Astrocyte of the hippocampus (primary cell): ENCODE measurements at regions not wholly inside any gene's neighbourhood (a gene's known extent, or its start where the extent isn't known, plus 50 kb on each side); places are given as distances from the start of the nearest gene placed in this dataset.

ENCODE experiments used
- DNase-seq: peaks from one replicate; pipeline ENCODE4 v3.0.0; 2011; ENCODE audit warnings: low read depth, low spot score

GRCh38 chr18:73735836-73736235, 411.8 kb downstream of the FBXO15 start:
- DNase-seq = no peak

- no peak for DNase-seq
Observed at GRCh38 chr18:73733806-73734314, 413.8 kb downstream of the FBXO15 start.

GRCh38 chr18:73733376-73733775, 414.3 kb downstream of the FBXO15 start:
- DNase-seq = no peak

- DNase-seq = no peak
Observed at GRCh38 chr18:73728657-73729056, 419.0 kb downstream of the FBXO15 start.

- DNase-seq = no peak
Observed at GRCh38 chr18:73724958-73725357, 422.7 kb downstream of the FBXO15 start.

- DNase-seq = peak; percentile 21
Observed at GRCh38 chr18:73719611-73720010, 428.0 kb downstream of the FBXO15 start.

- no peak for DNase-seq
Observed at GRCh38 chr18:73717570-73717969, 430.1 kb downstream of the FBXO15 start.

- DNase-seq = no peak
Observed at GRCh38 chr18:73715210-73715670, 432.4 kb downstream of the FBXO15 start.

GRCh38 chr18:73714466-73714865, 433.2 kb downstream of the FBXO15 start:
- DNase-seq = no peak

GRCh38 chr18:73711256-73711655, 436.4 kb downstream of the FBXO15 start:
- no peak for DNase-seq

- DNase-seq = no peak
Observed at GRCh38 chr18:73708591-73708990, 439.0 kb downstream of the FBXO15 start.

- DNase-seq = no peak
Observed at GRCh38 chr18:73707035-73707434, 440.6 kb downstream of the FBXO15 start.

- DNase-seq = no peak
Observed at GRCh38 chr18:73697353-73697752, 450.3 kb downstream of the FBXO15 start.

- no peak for DNase-seq
Observed at GRCh38 chr18:73696698-73697097, 450.9 kb downstream of the FBXO15 start.

- DNase-seq = no peak
Observed at GRCh38 chr18:73696171-73696570, 451.5 kb downstream of the FBXO15 start.

GRCh38 chr18:73693091-73693490, 454.5 kb downstream of the FBXO15 start:
- DNase-seq = no peak

GRCh38 chr18:73691624-73692023, 456.0 kb downstream of the FBXO15 start:
- no peak for DNase-seq

- DNase-seq = peak; percentile 65
Observed at GRCh38 chr18:73691118-73691517, 456.5 kb downstream of the FBXO15 start.

GRCh38 chr18:73690222-73690621, 457.4 kb downstream of the FBXO15 start:
- DNase-seq = no peak

- DNase-seq = peak; percentile 84
Observed at GRCh38 chr18:73688851-73689711, 458.6 kb downstream of the FBXO15 start.

- DNase-seq = no peak
Observed at GRCh38 chr18:73688161-73688560, 459.5 kb downstream of the FBXO15 start.

GRCh38 chr18:73684647-73685046, 463.0 kb downstream of the FBXO15 start:
- DNase-seq = no peak
